Ascending aorta (tissue), 2 donors: ENCODE measurements at regions not wholly inside any gene's neighbourhood (a gene's known extent, or its start where the extent isn't known, plus 50 kb on each side); places are given as distances from the start of the nearest gene placed in this dataset.

Experiments
- DNase-seq, 2 donors: peaks; one replicate each; pipeline ENCODE4 v3.0.0-alpha.2; 2019; ENCODE audit warnings: low spot score in 2 of 2
- H3K27ac ChIP-seq, 2 donors: fragments of 200-600 bp; sonication (generic); one replicate each; pipeline ENCODE4 v1.5.1; 2016 to 2017; ENCODE audit warnings: mild to moderate bottlenecking in 1 of 2
- H3K27me3 ChIP-seq: fragments of 200-600 bp; sonication (generic); one replicate; pipeline ENCODE4 v1.5.1; 2017
- H3K36me3 ChIP-seq, 2 donors: fragments of 200-600 bp; sonication (generic); one replicate each; pipeline ENCODE4 v1.5.1; 2016
- H3K4me1 ChIP-seq, 2 donors: fragments of 200-600 bp; sonication (generic); one replicate each; pipeline ENCODE4 v1.5.1; 2016 to 2017; ENCODE audit warnings: mild to moderate bottlenecking in 1 of 2
- H3K4me3 ChIP-seq, 2 donors: fragments of 200-600 bp; sonication (generic); one replicate each; pipeline ENCODE4 v1.5.1; 2016 to 2017; ENCODE audit warnings: mild to moderate bottlenecking in 1 of 2
- H3K9me3 ChIP-seq, 2 donors: fragments of 200-600 bp; sonication (generic); one replicate each; pipeline ENCODE4 v1.5.1; 2016
- intact Hi-C: fragments of 100-400 bp; cut with DNase I; formaldehyde crosslinking; loops from one replicate; pipeline ENCODE4 v1.15.1; 2023
- TF ChIP-seq, protein P1 (sequence below), 3 experiments: fragments of 200-600 bp in 2 of 3; fragments of 450-650 bp in 1 of 3; sonication (generic) in 2 of 3; IDR thresholded peaks; one replicate each; pipeline ENCODE4 v1.5.1; 2016 to 2019; ENCODE audit warnings: antibody characterized with exemption in 3 of 3, mild to moderate bottlenecking in 1 of 3, moderate library complexity in 1 of 3

DNA sequence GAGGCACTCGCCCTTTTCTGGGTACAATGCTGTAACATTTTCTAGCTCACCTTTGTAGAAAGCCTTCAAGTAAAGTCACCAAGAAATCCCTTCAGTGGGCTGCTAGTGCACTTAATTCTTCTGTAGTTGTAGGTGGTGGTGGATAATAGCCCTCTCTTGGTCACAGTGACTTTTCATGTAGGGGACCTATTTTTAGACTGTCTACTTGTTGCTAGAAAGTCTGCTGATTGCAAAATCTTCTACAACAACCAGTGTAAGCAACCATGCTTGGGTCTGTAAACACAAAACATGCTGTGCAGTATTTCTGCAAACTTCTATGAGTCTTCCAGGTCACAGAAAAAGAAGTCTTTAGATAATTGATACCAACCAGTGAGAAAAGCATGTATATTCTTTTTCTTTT, 55.6 kb downstream of the PBDC1 start:
- DNase-seq = no peak
- no peak overlapping the region for H3K4me3 ChIP-seq
- no peaks in the 10 kb centered on the region for H3K27me3 ChIP-seq
- no peaks in the 10 kb centered on the region for H3K36me3 ChIP-seq
- no peaks in the 10 kb centered on the region for H3K4me1 ChIP-seq
- peaks cover 0 to 7% of the 10 kb centered on the region in 2 donors for H3K9me3 ChIP-seq
- H3K27ac ChIP-seq = no peak overlapping the region
- intact Hi-C loops = no loop called here
- TF ChIP-seq, protein P1, sequence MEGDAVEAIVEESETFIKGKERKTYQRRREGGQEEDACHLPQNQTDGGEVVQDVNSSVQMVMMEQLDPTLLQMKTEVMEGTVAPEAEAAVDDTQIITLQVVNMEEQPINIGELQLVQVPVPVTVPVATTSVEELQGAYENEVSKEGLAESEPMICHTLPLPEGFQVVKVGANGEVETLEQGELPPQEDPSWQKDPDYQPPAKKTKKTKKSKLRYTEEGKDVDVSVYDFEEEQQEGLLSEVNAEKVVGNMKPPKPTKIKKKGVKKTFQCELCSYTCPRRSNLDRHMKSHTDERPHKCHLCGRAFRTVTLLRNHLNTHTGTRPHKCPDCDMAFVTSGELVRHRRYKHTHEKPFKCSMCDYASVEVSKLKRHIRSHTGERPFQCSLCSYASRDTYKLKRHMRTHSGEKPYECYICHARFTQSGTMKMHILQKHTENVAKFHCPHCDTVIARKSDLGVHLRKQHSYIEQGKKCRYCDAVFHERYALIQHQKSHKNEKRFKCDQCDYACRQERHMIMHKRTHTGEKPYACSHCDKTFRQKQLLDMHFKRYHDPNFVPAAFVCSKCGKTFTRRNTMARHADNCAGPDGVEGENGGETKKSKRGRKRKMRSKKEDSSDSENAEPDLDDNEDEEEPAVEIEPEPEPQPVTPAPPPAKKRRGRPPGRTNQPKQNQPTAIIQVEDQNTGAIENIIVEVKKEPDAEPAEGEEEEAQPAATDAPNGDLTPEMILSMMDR (IDR thresholded peaks at IDR 0.05) = no peak

GRCh38 chrX:76248901-76249300, 76.0 kb downstream of the PBDC1 start:
- intact Hi-C loops = no loop called here
- no peaks in the 10 kb centered on the region for H3K36me3 ChIP-seq
- no peaks in the 10 kb centered on the region for H3K27me3 ChIP-seq
- H3K4me1 ChIP-seq = no peaks in the 10 kb centered on the region
- no peak for DNase-seq
- no peak overlapping the region for H3K4me3 ChIP-seq
- no peak overlapping the region for H3K27ac ChIP-seq
- no peaks in the 10 kb centered on the region for H3K9me3 ChIP-seq
- TF ChIP-seq, protein P1 (IDR thresholded peaks at IDR 0.05) = no peak

- intact Hi-C loops = no loop called here
- H3K4me1 ChIP-seq = no peaks in the 10 kb centered on the region
- no peaks in the 10 kb centered on the region for H3K36me3 ChIP-seq
- H3K9me3 ChIP-seq = no peaks in the 10 kb centered on the region
- TF ChIP-seq, protein P1 (IDR thresholded peaks at IDR 0.05) = peak in 2 of 3 experiments; percentile 23 to 50
- DNase-seq = no peak
- H3K27me3 ChIP-seq = no peaks in the 10 kb centered on the region
- H3K27ac ChIP-seq = no peak overlapping the region
- no peak overlapping the region for H3K4me3 ChIP-seq
These were observed 80.6 kb downstream of the PBDC1 start for GRCh38 chrX:76253432-76253831.

DNA sequence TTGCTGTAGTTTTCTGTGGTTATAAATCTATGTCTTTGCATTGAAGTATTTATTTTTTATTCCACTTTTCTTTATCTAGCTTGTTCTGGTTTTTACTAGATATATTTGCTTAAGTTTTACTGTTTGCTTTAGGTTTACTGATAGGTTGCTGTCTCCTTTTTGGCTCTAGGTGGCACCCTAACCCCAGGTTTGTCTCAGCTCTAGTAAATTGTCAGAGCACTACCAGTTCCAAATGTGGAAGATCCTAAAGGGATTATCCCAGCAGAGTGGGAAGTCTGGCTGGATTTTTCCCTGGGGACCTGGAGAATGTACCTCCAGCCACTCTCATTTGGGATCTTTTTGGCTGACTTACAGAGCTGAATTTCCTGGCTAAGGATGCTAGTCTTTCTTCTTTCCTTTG, 106.1 kb downstream of the PBDC1 start:
- H3K4me3 ChIP-seq = no peak overlapping the region
- H3K27ac ChIP-seq = no peak overlapping the region
- intact Hi-C loops = loop anchor here (5.0 kb wide), 1 partner anchor 173 kb away; no protein-coding TSS in a partner anchor
- H3K36me3 ChIP-seq = no peaks in the 10 kb centered on the region
- TF ChIP-seq, protein P1 (IDR thresholded peaks at IDR 0.05) = peak; percentile 32 to 60 (median 59)
- no peak for DNase-seq
- no peaks in the 10 kb centered on the region for H3K9me3 ChIP-seq
- H3K27me3 ChIP-seq = no peaks in the 10 kb centered on the region
- no peaks in the 10 kb centered on the region for H3K4me1 ChIP-seq
